Choroid plexus epithelial cell (primary cell): ENCODE measurements at regions not wholly inside any gene's neighbourhood (a gene's known extent, or its start where the extent isn't known, plus 50 kb on each side); places are given as distances from the start of the nearest gene placed in this dataset.

Experiments
- DNase-seq: peaks from one replicate; pipeline ENCODE4 v3.0.0-alpha.2; 2010; ENCODE audit warnings: low read depth
- H3K4me3 ChIP-seq: 2 replicates; pipeline ENCODE4 v1.5.1; 2011; ENCODE audit warnings: low read depth, mild to moderate bottlenecking, control low read depth, low read length, moderate library complexity
- TF ChIP-seq, protein P1 (sequence below): conservative IDR thresholded peaks from 2 replicates; pipeline ENCODE4 v1.5.1; 2011; ENCODE audit warnings: low read depth, mild to moderate bottlenecking, control low read depth, inconsistent platforms, low read length, moderate library complexity

DNA sequence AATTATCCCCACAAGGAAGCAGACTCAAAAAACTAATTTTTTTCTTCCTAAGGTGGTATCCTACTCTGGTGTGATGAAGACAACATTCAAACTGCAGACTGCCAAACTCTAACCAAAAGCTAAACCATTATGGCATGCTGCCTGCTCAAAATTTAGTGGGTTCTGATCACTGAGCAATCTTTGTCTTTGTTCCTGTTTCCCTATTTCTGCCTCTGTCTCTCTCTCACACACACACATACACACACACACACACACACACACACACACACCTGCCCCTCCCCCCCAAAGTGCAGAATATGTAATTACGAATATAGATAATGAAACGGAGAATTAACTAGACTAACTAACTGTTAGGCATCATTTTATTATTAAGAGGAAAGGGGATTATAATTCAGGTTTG, 1278.6 kb downstream of the PCDH7 start:
- no peak overlapping the region for H3K4me3 ChIP-seq
- TF ChIP-seq, protein P1, sequence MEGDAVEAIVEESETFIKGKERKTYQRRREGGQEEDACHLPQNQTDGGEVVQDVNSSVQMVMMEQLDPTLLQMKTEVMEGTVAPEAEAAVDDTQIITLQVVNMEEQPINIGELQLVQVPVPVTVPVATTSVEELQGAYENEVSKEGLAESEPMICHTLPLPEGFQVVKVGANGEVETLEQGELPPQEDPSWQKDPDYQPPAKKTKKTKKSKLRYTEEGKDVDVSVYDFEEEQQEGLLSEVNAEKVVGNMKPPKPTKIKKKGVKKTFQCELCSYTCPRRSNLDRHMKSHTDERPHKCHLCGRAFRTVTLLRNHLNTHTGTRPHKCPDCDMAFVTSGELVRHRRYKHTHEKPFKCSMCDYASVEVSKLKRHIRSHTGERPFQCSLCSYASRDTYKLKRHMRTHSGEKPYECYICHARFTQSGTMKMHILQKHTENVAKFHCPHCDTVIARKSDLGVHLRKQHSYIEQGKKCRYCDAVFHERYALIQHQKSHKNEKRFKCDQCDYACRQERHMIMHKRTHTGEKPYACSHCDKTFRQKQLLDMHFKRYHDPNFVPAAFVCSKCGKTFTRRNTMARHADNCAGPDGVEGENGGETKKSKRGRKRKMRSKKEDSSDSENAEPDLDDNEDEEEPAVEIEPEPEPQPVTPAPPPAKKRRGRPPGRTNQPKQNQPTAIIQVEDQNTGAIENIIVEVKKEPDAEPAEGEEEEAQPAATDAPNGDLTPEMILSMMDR = no peak

DNA sequence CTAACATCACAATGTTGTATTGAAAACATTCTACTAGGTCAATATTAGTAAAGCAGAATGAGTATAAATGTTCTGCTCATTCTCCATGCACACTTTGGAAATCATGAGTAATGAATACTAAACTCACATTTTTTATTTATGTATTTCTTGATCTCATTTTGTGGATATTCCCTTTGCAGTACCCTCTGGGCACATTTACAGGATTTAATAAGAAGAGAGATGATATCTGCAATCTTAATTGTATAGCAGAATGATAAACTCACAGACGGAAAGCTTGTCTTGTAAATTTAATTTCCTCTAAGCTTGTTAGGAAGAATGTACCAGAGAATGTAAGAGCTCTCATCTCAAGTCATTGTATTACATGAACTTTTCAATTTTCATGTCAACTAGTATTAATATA, 1279.7 kb downstream of the PCDH7 start:
- H3K4me3 ChIP-seq = no peak overlapping the region
- TF ChIP-seq, protein P1 = no peak

More for the DNA sequence above, 1278.6 kb downstream of the PCDH7 start:
- DNase-seq = no peak

DNA sequence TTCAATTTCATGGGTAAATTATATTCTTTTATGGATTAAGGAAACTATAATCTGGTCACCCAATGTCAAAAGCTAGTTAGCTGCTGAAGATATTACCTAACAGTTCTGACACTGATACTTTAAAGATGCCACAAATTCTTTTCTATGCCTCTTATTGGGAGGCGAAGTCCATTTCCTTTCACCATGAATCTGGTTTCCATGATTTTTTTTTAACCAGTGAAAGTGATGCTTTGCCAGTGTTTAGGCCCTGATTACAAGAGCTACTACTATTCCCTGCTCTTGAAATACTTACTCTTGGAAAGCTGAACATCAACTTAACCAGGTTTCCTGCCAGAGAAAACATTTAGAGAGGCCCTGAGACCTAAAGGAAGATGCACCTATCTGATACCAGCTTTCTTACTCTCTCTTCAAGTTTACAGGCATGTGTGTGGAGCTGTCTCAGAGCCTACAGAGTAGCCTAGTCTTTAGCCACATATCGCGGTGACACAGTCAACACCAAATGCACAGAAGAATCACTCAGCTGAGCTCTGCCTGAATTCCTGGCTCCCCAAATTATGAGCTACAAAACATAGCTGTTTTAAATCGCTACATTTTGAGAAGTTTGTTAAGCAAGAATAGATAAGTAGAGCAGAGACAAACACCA, 1280.8 kb downstream of the PCDH7 start:
- DNase-seq = no peak
- TF ChIP-seq, protein P1 = no peak

More for the DNA sequence above, 1279.7 kb downstream of the PCDH7 start:
- no peak for DNase-seq

DNA sequence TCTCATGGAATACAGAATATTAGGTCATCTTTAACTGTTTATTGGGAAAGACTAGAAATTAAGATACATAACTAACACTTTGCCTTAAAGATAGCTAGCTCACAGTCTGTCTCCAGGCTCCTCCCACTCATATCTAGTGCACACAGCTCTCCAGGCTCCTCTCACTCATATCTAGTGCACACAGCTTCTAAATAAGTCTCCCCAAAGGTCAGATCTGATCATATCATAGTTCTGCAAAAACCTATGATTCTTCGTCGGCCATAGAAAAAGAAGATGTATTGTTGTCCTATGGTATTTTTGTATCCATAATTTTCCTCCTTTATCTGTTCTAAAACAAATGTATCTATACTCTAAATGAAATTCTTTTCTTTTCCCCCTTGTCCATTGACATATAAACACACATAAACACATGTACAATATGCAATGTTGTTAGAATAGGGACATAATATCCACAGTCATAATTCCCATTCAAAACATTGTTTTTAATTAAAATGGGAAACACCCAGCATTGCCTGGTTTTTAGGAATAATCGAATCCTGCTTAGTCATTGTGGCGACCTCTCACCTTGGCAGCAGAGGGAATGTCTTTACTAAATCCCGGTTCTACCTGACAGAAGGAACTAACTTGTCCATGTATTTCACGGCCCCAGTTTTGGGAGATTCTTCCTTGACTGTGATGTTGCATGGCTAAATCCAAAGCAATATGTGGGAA, 1282.0 kb downstream of the PCDH7 start:
- no peak overlapping the region for H3K4me3 ChIP-seq
- TF ChIP-seq, protein P1 = no peak
- no peak for DNase-seq

More for the DNA sequence above, 1280.8 kb downstream of the PCDH7 start:
- H3K4me3 ChIP-seq = no peak overlapping the region

DNA sequence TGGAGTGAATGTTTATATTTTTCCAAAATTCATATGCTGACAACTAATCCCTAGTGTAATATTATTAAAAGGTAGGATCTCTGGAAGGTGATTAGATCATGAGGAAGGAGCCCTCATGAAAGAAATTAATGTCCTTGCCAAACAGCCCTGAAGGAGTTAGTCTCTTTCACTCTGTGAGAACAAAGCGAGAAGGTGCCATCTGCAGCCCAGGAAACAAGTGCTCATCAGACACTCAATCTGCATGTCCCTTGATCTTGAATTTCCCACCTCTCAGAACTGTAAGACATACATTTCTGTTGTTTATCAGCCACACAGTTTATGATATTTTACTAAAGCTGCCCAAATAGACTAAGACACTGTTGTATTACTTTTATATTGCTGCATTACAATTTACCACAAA, 1283.4 kb downstream of the PCDH7 start:
- no peak for DNase-seq
- TF ChIP-seq, protein P1 = no peak
- no peak overlapping the region for H3K4me3 ChIP-seq

DNA sequence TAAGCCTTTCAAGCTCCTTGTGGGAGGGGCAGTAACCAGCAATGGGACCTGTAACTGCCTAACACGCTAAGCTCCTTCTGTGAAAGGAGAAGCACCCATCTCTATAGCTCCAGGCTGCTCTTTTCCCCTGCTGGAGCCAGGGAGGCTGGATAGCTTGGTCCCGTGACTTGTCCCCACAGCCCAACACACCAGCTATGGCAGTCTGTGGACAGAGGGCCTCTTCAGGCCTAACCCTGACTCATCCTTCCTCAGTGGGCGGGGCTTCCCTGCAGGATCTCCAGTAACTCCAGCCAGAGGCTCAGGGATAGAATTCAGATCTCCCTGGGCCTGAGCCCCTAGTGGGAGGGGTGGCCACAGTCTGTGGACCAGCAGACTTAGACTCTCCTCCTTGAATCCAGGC, 1290.1 kb downstream of the PCDH7 start:
- TF ChIP-seq, protein P1 = no peak
- DNase-seq = peak; percentile 3

More for the DNA sequence above, 1290.1 kb downstream of the PCDH7 start:
- no peak overlapping the region for H3K4me3 ChIP-seq
